GM23338 (cell line): ENCODE measurements at regions not wholly inside any gene's neighbourhood (a gene's known extent, or its start where the extent isn't known, plus 50 kb on each side); places are given as distances from the start of the nearest gene placed in this dataset.
"Not testable (repeated sequence)": the region's sequence is repeated elsewhere in the genome, so short reads cannot be mapped to it uniquely, and the experiment has no call there.

Source experiments
- ATAC-seq: fragments of 200-7000 bp; cut with Tn5 transposase; 3 replicates; pipeline ENCODE4 v1.9.1; 2020
- DNase-seq: peaks from one replicate; pipeline ENCODE4 v3.0.0-alpha.2; 2015; ENCODE audit warnings: low spot score
- H2AFZ ChIP-seq: fragments of 200-600 bp; sonication (generic); 2 replicates; pipeline ENCODE4 v1.8.0; 2016; ENCODE audit warnings: antibody characterized with exemption, mild to moderate bottlenecking, moderate library complexity
- H3F3A ChIP-seq: fragments of 200-600 bp; sonication (generic); replicated peaks from 2 replicates; pipeline ENCODE4 v1.8.0; 2017; ENCODE audit warnings: antibody characterized with exemption, mixed run types, low read depth
- H3K27ac ChIP-seq: fragments of 200-600 bp; sonication (generic); 2 replicates; pipeline ENCODE4 v1.6.1; 2016; ENCODE audit warnings: low read depth
- H3K27me3 ChIP-seq: fragments of 200-600 bp; sonication (generic); 2 replicates; pipeline ENCODE4 v1.8.0; 2016; ENCODE audit warnings: mild to moderate bottlenecking, mixed run types, moderate library complexity; ENCODE audit not compliant: insufficient read depth
- H3K36me3 ChIP-seq: fragments of 200-600 bp; sonication (generic); 2 replicates; pipeline ENCODE4 v1.8.0; 2016; ENCODE audit warnings: mild to moderate bottlenecking; ENCODE audit not compliant: insufficient read depth
- H3K4me1 ChIP-seq: fragments of 200-600 bp; sonication (generic); 2 replicates; pipeline ENCODE4 v1.8.0; 2016; ENCODE audit warnings: mild to moderate bottlenecking, moderate library complexity; ENCODE audit not compliant: insufficient read depth
- H3K4me2 ChIP-seq: fragments of 200-600 bp; sonication (generic); 2 replicates; pipeline ENCODE4 v1.7.1; 2017; ENCODE audit warnings: mixed run types
- H3K4me3 ChIP-seq: fragments of 200-600 bp; sonication (generic); 2 replicates; pipeline ENCODE4 v1.6.1; 2016; ENCODE audit warnings: mixed run types
- H3K79me2 ChIP-seq: fragments of 200-600 bp; sonication (generic); replicated peaks from 2 replicates; pipeline ENCODE4 v1.8.0; 2017; ENCODE audit warnings: mild to moderate bottlenecking; ENCODE audit not compliant: insufficient read depth
- H3K9me2 ChIP-seq: fragments of 200-600 bp; sonication (generic); 2 replicates; pipeline ENCODE4 v1.8.0; 2017; ENCODE audit not compliant: insufficient read depth
- H4K20me1 ChIP-seq: fragments of 200-600 bp; sonication (generic); replicated peaks from 2 replicates; pipeline ENCODE4 v1.8.0; 2017; ENCODE audit warnings: mild to moderate bottlenecking; ENCODE audit not compliant: insufficient read depth
- H3K27ac Mint-ChIP-seq: 2 replicates; pipeline ENCODE4 v1.8.0; 2020; ENCODE audit warnings: inconsistent platforms, mild to moderate bottlenecking, moderate library complexity, mixed read lengths
- H3K27me3 Mint-ChIP-seq: 3 replicates; pipeline ENCODE4 v1.8.0; 2022; ENCODE audit warnings: low read depth, mild to moderate bottlenecking, moderate library complexity, mixed read lengths, inconsistent platforms; ENCODE audit not compliant: insufficient read depth, poor library complexity
- H3K36me3 Mint-ChIP-seq: 3 replicates; pipeline ENCODE4 v1.8.0; 2021; ENCODE audit warnings: low read depth, mild to moderate bottlenecking, inconsistent platforms, moderate library complexity, mixed read lengths
- H3K4me1 Mint-ChIP-seq: 3 replicates; pipeline ENCODE4 v1.8.0; 2020; ENCODE audit warnings: mild to moderate bottlenecking, inconsistent platforms, mixed read lengths
- H3K4me3 Mint-ChIP-seq: 3 replicates; pipeline ENCODE4 v1.8.0; 2021; ENCODE audit warnings: moderate library complexity, mild to moderate bottlenecking, inconsistent platforms, mixed read lengths
- H3K9me3 Mint-ChIP-seq: 3 replicates; pipeline ENCODE4 v1.8.0; 2020; ENCODE audit warnings: moderate library complexity, mild to moderate bottlenecking, inconsistent platforms, mixed read lengths
- EZH2 ChIP-seq: fragments of 200-600 bp; sonication (generic); IDR thresholded peaks from one replicate; pipeline ENCODE4 v1.8.0; 2017; ENCODE audit warnings: antibody characterized with exemption, mild to moderate bottlenecking, low read depth; ENCODE audit not compliant: unreplicated experiment
- JUNB ChIP-seq: IDR thresholded peaks from one replicate; pipeline ENCODE4 v1.6.1; 2016; ENCODE audit warnings: antibody characterized with exemption; ENCODE audit not compliant: unreplicated experiment
- NANOG ChIP-seq: IDR thresholded peaks from 2 replicates; pipeline ENCODE4 v1.6.1; 2016; ENCODE audit warnings: antibody characterized with exemption, borderline replicate concordance
- POLR2AphosphoS5 ChIP-seq: IDR thresholded peaks from 2 replicates; pipeline ENCODE4 v1.6.1; 2016; ENCODE audit warnings: antibody characterized with exemption, low read depth
- TF ChIP-seq, protein P1 (sequence below): fragments of 250-450 bp; sonication (Bioruptor Pico); IDR thresholded peaks from 2 replicates; pipeline ENCODE4 v1.5.0; 2020; ENCODE audit warnings: mild to moderate bottlenecking, moderate library complexity
- TF ChIP-seq, protein P2 (sequence below), 2 experiments: fragments of 200-600 bp in 1 of 2; sonication (generic) in 1 of 2; conservative IDR thresholded peaks; 2 replicates each; pipeline versions ENCODE4 v1.5.1 to v1.6.1; 2016 to 2017; ENCODE audit warnings: antibody characterized with exemption in 2 of 2, low read depth in 2 of 2, mild to moderate bottlenecking in 2 of 2, moderate library complexity in 1 of 2
- TF ChIP-seq, protein P3 (sequence below): IDR thresholded peaks from one replicate; pipeline ENCODE4 v1.6.1; 2018; ENCODE audit warnings: antibody characterized with exemption; ENCODE audit not compliant: unreplicated experiment

DNA sequence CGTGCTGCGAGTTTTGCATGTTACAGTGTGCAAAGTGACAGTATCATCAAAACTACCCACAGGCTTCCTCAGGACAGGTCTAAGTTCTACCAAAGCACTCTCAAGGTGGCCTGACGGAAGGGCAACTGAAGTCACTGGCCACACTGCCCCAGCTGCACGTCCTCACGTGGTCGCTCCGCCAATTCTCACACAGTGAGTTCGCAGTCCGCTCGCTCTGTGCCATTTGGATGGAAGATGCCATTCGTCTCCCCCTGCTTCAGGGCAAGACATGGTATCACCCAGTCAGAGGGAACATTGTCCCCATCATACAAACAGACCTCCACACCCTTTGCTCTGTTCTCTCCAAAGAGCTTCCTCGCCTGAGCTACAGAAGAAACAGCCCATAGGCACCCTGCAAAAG, 109.6 kb upstream of the COBL start (continued):
- TF ChIP-seq, protein P1, sequence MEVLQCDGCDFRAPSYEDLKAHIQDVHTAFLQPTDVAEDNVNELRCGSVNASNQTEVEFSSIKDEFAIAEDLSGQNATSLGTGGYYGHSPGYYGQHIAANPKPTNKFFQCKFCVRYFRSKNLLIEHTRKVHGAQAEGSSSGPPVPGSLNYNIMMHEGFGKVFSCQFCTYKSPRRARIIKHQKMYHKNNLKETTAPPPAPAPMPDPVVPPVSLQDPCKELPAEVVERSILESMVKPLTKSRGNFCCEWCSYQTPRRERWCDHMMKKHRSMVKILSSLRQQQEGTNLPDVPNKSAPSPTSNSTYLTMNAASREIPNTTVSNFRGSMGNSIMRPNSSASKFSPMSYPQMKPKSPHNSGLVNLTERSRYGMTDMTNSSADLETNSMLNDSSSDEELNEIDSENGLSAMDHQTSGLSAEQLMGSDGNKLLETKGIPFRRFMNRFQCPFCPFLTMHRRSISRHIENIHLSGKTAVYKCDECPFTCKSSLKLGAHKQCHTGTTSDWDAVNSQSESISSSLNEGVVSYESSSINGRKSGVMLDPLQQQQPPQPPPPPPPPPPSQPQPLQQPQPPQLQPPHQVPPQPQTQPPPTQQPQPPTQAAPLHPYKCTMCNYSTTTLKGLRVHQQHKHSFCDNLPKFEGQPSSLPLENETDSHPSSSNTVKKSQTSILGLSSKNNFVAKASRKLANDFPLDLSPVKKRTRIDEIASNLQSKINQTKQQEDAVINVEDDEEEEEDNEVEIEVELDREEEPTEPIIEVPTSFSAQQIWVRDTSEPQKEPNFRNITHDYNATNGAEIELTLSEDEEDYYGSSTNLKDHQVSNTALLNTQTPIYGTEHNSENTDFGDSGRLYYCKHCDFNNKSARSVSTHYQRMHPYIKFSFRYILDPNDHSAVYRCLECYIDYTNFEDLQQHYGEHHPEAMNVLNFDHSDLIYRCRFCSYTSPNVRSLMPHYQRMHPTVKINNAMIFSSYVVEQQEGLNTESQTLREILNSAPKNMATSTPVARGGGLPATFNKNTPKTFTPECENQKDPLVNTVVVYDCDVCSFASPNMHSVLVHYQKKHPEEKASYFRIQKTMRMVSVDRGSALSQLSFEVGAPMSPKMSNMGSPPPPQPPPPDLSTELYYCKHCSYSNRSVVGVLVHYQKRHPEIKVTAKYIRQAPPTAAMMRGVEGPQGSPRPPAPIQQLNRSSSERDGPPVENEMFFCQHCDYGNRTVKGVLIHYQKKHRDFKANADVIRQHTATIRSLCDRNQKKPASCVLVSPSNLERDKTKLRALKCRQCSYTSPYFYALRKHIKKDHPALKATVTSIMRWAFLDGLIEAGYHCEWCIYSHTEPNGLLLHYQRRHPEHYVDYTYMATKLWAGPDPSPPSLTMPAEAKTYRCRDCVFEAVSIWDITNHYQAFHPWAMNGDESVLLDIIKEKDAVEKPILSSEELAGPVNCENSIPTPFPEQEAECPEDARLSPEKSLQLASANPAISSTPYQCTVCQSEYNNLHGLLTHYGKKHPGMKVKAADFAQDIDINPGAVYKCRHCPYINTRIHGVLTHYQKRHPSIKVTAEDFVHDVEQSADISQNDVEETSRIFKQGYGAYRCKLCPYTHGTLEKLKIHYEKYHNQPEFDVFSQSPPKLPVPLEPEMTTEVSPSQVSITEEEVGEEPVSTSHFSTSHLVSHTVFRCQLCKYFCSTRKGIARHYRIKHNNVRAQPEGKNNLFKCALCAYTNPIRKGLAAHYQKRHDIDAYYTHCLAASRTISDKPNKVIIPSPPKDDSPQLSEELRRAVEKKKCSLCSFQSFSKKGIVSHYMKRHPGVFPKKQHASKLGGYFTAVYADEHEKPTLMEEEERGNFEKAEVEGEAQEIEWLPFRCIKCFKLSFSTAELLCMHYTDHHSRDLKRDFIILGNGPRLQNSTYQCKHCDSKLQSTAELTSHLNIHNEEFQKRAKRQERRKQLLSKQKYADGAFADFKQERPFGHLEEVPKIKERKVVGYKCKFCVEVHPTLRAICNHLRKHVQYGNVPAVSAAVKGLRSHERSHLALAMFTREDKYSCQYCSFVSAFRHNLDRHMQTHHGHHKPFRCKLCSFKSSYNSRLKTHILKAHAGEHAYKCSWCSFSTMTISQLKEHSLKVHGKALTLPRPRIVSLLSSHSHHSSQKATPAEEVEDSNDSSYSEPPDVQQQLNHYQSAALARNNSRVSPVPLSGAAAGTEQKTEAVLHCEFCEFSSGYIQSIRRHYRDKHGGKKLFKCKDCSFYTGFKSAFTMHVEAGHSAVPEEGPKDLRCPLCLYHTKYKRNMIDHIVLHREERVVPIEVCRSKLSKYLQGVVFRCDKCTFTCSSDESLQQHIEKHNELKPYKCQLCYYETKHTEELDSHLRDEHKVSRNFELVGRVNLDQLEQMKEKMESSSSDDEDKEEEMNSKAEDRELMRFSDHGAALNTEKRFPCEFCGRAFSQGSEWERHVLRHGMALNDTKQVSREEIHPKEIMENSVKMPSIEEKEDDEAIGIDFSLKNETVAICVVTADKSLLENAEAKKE (CRISPR knock-in tag) = no peak
- TF ChIP-seq JUNB (no peak), EZH2 (no peak), NANOG (no peak), POLR2AphosphoS5 (no peak)
- TF ChIP-seq, protein P2, sequence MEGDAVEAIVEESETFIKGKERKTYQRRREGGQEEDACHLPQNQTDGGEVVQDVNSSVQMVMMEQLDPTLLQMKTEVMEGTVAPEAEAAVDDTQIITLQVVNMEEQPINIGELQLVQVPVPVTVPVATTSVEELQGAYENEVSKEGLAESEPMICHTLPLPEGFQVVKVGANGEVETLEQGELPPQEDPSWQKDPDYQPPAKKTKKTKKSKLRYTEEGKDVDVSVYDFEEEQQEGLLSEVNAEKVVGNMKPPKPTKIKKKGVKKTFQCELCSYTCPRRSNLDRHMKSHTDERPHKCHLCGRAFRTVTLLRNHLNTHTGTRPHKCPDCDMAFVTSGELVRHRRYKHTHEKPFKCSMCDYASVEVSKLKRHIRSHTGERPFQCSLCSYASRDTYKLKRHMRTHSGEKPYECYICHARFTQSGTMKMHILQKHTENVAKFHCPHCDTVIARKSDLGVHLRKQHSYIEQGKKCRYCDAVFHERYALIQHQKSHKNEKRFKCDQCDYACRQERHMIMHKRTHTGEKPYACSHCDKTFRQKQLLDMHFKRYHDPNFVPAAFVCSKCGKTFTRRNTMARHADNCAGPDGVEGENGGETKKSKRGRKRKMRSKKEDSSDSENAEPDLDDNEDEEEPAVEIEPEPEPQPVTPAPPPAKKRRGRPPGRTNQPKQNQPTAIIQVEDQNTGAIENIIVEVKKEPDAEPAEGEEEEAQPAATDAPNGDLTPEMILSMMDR (conservative IDR thresholded peaks at IDR 0.05; ENCODE audit: low read depth in 2 of 2) = no peak

DNA sequence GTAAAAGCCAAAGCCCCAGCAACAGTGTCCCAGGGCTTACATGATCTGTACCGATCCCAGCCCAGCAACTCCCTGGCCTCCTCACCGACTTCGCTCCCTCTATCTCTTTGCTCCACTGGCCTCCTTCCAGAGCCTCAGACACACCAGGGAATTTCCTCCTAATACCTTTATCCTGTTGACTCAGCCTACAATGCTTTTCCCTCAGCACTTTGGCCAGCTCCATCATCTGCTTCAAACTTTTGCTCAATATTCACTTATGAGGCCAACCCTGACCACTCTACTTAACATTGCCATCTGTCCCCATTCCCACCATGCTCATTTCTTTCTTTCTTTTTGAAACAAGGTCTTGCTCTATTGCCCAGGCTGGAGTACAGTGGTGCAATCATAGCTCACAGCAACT, 93.3 kb upstream of the COBL start:
- H3K36me3 ChIP-seq, H3K27ac ChIP-seq, H3K27me3 Mint-ChIP-seq, H3K4me1 ChIP-seq, H2AFZ ChIP-seq, H3K36me3 Mint-ChIP-seq, H3K9me3 Mint-ChIP-seq, H4K20me1 ChIP-seq, ATAC-seq, H3K4me1 Mint-ChIP-seq, H3F3A ChIP-seq, DNase-seq, H3K9me2 ChIP-seq, H3K27ac Mint-ChIP-seq, H3K4me3 ChIP-seq, H3K27me3 ChIP-seq, H3K79me2 ChIP-seq, H3K4me3 Mint-ChIP-seq, H3K4me2 ChIP-seq: not testable (repeated sequence)
- TF ChIP-seq, protein P3, sequence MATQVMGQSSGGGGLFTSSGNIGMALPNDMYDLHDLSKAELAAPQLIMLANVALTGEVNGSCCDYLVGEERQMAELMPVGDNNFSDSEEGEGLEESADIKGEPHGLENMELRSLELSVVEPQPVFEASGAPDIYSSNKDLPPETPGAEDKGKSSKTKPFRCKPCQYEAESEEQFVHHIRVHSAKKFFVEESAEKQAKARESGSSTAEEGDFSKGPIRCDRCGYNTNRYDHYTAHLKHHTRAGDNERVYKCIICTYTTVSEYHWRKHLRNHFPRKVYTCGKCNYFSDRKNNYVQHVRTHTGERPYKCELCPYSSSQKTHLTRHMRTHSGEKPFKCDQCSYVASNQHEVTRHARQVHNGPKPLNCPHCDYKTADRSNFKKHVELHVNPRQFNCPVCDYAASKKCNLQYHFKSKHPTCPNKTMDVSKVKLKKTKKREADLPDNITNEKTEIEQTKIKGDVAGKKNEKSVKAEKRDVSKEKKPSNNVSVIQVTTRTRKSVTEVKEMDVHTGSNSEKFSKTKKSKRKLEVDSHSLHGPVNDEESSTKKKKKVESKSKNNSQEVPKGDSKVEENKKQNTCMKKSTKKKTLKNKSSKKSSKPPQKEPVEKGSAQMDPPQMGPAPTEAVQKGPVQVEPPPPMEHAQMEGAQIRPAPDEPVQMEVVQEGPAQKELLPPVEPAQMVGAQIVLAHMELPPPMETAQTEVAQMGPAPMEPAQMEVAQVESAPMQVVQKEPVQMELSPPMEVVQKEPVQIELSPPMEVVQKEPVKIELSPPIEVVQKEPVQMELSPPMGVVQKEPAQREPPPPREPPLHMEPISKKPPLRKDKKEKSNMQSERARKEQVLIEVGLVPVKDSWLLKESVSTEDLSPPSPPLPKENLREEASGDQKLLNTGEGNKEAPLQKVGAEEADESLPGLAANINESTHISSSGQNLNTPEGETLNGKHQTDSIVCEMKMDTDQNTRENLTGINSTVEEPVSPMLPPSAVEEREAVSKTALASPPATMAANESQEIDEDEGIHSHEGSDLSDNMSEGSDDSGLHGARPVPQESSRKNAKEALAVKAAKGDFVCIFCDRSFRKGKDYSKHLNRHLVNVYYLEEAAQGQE = peak; percentile 48
